GM10248 (cell line): ENCODE measurements at regions not wholly inside any gene's neighbourhood (a gene's known extent, or its start where the extent isn't known, plus 50 kb on each side); places are given as distances from the start of the nearest gene placed in this dataset.

Source experiments
- CTCF ChIA-PET: fragments of 300-600 bp; sonication (Branson Sonifier 250); formaldehyde crosslinking; extraction: SDS; loops from one replicate; lab custom pipeline; 2021; ENCODE audit warnings: antibody characterized with exemption; lab: Yijun Ruan, JAX
- POLR2A ChIA-PET: fragments of 350-650 bp; sonication (Branson Sonifier 250); formaldehyde crosslinking; extraction: SDS; loops from one replicate; lab custom pipeline; 2020; ENCODE audit warnings: antibody characterized with exemption; lab: Yijun Ruan, JAX
- DNase-seq: peaks from one replicate; pipeline ENCODE4 v3.0.0; 2012; ENCODE audit errors: extremely low spot score
- CTCF ChIP-seq: IDR thresholded peaks from 2 replicates; pipeline ENCODE4 v1.5.1; 2012; ENCODE audit warnings: mild to moderate bottlenecking, low read depth; ENCODE audit errors: extremely low read depth, missing control alignments, control extremely low read depth

- no peak for TF ChIP-seq CTCF
- ChIA-PET POLR2A (no interaction called here), CTCF (no interaction called here)
Measured at GRCh38 chr2:21543630-21544029, 419.9 kb downstream of the TDRD15 start.

GRCh38 chr2:21544392-21544791 lies 420.6 kb downstream of the TDRD15 start:
- no peak for TF ChIP-seq CTCF
- CTCF ChIA-PET, result no interaction called here
- POLR2A ChIA-PET, result no interaction called here
- DNase-seq, result no peak

More at GRCh38 chr2:21543630-21544029, 419.9 kb downstream of the TDRD15 start:
- no peak for DNase-seq

GRCh38 chr2:21552981-21553380 lies 429.2 kb downstream of the TDRD15 start:
- TF ChIP-seq CTCF, result no peak
- ChIA-PET CTCF (no interaction called here), POLR2A (no interaction called here)
- DNase-seq, result no peak

GRCh38 chr2:21559351-21559750 lies 435.6 kb downstream of the TDRD15 start:
- CTCF ChIA-PET, result interaction anchor here (1.7 kb wide), 1 partner anchor 11 kb away, joined by 5 read pairs; no protein-coding TSS in a partner anchor
- no peak for TF ChIP-seq CTCF
- no peak for DNase-seq
- POLR2A ChIA-PET, result no interaction called here

GRCh38 chr2:21561965-21562364 lies 438.2 kb downstream of the TDRD15 start:
- ChIA-PET CTCF (interaction anchor here (2.1 kb wide), 1 partner anchor 9 kb away, joined by 7 read pairs; no protein-coding TSS in a partner anchor), POLR2A (no interaction called here)
- no peak for DNase-seq
- TF ChIP-seq CTCF, result no peak

- CTCF ChIA-PET, result no interaction called here
- POLR2A ChIA-PET, result no interaction called here
- no peak for DNase-seq
- no peak for TF ChIP-seq CTCF
Measured at GRCh38 chr2:21567395-21567794, 443.6 kb downstream of the TDRD15 start.
